ENCODE measurements at regions not wholly inside any gene's neighbourhood (a gene's known extent, or its start where the extent isn't known, plus 50 kb on each side); places are given as distances from the start of the nearest gene placed in this dataset.

DNA sequence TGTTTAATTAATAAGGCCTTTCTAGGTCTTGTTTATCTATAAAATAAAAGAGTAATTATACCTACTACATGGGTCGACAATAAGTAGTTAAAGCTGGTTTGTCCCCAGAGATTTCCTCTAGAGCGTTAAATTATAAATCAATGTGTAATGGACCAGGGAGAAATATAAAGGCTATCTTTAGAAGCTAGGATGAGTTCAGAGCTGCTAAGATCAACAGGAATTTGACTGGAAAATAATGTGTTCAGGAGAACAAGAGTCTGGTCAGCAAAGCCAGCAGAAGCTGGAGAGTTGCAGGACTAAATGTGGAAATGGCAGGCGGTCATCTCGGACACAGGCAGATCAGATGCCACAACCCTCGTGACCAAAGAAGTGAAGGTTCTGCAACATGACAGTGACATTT, 428.8 kb downstream of the EPM2A start:
- ChIA-PET POLR2A (no interaction called here), CTCF (no interaction called here)
- no peaks in the 10 kb centered on the region for H3K4me1 Mint-ChIP-seq

DNA sequence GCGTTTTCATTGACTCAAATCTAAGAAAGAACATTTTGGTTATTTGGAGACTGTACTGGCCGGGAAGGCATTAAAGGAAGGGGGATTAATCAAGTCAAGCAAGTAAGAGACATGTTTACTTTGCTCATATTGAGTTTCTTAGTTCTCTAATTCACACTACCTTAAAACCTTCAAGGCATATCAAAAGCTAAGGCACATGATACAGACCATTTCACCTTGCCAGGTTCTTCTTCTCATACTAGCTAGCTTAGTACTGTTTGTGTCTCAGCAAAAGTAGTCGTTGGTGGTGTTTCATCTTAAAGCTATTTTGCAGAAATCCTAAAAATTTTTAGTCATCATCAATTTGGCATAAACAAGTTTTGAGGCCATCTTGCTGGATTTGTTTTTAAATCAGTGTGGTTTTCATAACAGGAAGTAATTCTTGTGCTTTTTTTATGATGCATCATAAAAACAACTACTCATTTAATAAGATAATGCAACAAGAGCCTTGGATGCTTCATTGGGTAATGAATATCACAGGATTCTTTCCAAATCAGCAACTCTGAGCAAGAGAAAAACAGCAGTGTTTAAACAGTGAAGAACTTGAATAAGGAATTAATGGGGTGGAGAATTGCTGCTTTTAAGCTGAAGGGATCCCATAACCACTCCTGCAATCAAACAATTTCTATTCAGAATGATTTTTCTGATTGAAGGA, 425.3 kb downstream of the EPM2A start:
- ChIA-PET CTCF (no interaction called here), POLR2A (no interaction called here)
- DNase-seq: no peak
- H3K27ac Mint-ChIP-seq: no peak overlapping the region
- no peaks in the 10 kb centered on the region for H3K36me3 Mint-ChIP-seq (ENCODE audit: low read depth)
- no peaks in the 10 kb centered on the region for H3K4me1 Mint-ChIP-seq
- no peaks in the 10 kb centered on the region for H3K27me3 Mint-ChIP-seq
- no peak overlapping the region for H3K4me3 Mint-ChIP-seq
- H3K9me3 Mint-ChIP-seq: no peaks in the 10 kb centered on the region

More for the DNA sequence above, 428.8 kb downstream of the EPM2A start:
- no peak for DNase-seq
- Mint-ChIP-seq H3K9me3 (no peaks in the 10 kb centered on the region), H3K27me3 (no peaks in the 10 kb centered on the region), H3K27ac (no peak overlapping the region), H3K4me3 (no peak overlapping the region), H3K36me3 (ENCODE audit: low read depth) (no peaks in the 10 kb centered on the region)

DNA sequence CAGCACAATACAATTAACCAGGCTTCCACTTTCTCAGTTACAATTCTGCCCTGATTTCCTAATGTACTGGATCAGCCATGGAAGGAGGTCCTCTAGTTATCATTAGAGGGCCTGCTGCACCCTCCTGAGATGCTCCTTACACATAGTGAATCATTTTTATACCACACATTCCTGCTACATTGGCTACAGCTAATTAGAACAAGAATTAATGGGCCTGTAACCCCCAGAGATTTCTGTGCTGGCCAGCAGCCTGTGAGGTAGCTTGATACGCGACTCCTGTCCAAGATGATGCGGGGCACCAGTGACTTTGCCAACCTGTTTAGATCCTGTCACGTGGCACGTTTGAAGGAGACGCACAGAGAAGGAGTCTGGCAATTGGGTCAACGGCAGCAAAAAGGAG, 422.8 kb downstream of the EPM2A start:
- no peak for DNase-seq
- H3K9me3 Mint-ChIP-seq: no peaks in the 10 kb centered on the region
- no peak overlapping the region for H3K27ac Mint-ChIP-seq
- no peaks in the 10 kb centered on the region for H3K27me3 Mint-ChIP-seq
- POLR2A ChIA-PET: no interaction called here
- H3K36me3 Mint-ChIP-seq (ENCODE audit: low read depth): no peaks in the 10 kb centered on the region
- CTCF ChIA-PET: no interaction called here
- no peaks in the 10 kb centered on the region for H3K4me1 Mint-ChIP-seq
- no peak overlapping the region for H3K4me3 Mint-ChIP-seq

- no peak for DNase-seq
- Mint-ChIP-seq H3K4me1 (no peaks in the 10 kb centered on the region), H3K9me3 (no peaks in the 10 kb centered on the region), H3K4me3 (no peak overlapping the region), H3K36me3 (ENCODE audit: low read depth) (no peaks in the 10 kb centered on the region), H3K27me3 (no peaks in the 10 kb centered on the region), H3K27ac (no peak overlapping the region)
- POLR2A ChIA-PET: no interaction called here
- CTCF ChIA-PET: no interaction called here
Measured at GRCh38 chr6:145313041-145313855, 422.1 kb downstream of the EPM2A start.

GRCh38 chr6:145315982-145316600, 419.2 kb downstream of the EPM2A start:
- DNase-seq: no peak
- H3K36me3 Mint-ChIP-seq (ENCODE audit: low read depth): no peaks in the 10 kb centered on the region
- H3K27ac Mint-ChIP-seq: no peak overlapping the region
- ChIA-PET CTCF (no interaction called here), POLR2A (no interaction called here)
- no peaks in the 10 kb centered on the region for H3K4me1 Mint-ChIP-seq
- H3K4me3 Mint-ChIP-seq: no peak overlapping the region
- no peaks in the 10 kb centered on the region for H3K9me3 Mint-ChIP-seq
- H3K27me3 Mint-ChIP-seq: no peaks in the 10 kb centered on the region

DNA sequence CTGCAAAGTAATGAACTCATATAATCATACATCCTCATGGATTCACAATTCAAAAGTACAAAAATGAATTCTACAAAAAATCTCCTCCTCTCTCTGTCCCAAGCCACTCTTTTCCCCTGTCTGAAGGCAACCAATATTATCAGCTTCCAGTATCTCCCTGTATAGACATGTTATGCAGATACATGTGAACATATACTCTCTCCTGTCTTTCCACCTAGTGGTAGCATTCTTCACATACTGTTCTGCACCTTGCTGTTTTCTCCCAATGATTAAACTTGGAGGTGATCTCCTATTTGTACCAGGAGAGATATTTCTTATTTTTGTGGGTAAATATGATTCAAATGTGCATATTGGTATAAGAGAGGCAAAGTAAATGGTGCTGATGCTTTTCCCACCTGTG, 416.4 kb downstream of the EPM2A start:
- CTCF ChIA-PET: no interaction called here
- Mint-ChIP-seq H3K4me1 (no peaks in the 10 kb centered on the region), H3K9me3 (no peaks in the 10 kb centered on the region), H3K27ac (no peak overlapping the region), H3K4me3 (no peak overlapping the region), H3K36me3 (ENCODE audit: low read depth) (no peaks in the 10 kb centered on the region), H3K27me3 (no peaks in the 10 kb centered on the region)
- no peak for DNase-seq
- POLR2A ChIA-PET: no interaction called here

DNA sequence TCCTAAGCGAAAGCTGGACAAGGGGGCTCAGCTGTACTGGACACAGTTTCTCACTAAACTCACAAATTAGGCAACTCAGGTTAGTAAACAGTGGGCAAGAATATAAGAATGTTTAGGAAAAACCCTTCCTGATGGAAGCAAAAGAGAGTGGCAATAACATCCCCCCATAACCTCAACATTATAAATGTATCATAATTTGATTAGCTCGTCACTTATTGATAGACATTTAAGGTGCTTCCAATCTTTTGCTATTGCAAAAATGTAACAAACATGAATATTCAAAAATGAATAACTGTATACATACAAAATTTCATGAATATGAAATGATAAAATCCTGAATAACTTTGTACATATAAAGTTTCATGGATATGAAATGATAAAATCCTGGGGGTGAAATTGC, 415.7 kb downstream of the EPM2A start:
- Mint-ChIP-seq H3K27ac (no peak overlapping the region), H3K4me1 (no peaks in the 10 kb centered on the region), H3K27me3 (no peaks in the 10 kb centered on the region), H3K9me3 (no peaks in the 10 kb centered on the region), H3K4me3 (no peak overlapping the region), H3K36me3 (ENCODE audit: low read depth) (no peaks in the 10 kb centered on the region)
- ChIA-PET CTCF (no interaction called here), POLR2A (no interaction called here)
- DNase-seq: no peak

GRCh38 chr6:145323646-145324045, 411.7 kb downstream of the EPM2A start:
- POLR2A ChIA-PET: no interaction called here
- Mint-ChIP-seq H3K27ac (no peak overlapping the region), H3K4me1 (no peaks in the 10 kb centered on the region), H3K4me3 (no peak overlapping the region), H3K9me3 (no peaks in the 10 kb centered on the region), H3K36me3 (ENCODE audit: low read depth) (no peaks in the 10 kb centered on the region), H3K27me3 (no peaks in the 10 kb centered on the region)
- CTCF ChIA-PET: no interaction called here
- DNase-seq: no peak

DNA sequence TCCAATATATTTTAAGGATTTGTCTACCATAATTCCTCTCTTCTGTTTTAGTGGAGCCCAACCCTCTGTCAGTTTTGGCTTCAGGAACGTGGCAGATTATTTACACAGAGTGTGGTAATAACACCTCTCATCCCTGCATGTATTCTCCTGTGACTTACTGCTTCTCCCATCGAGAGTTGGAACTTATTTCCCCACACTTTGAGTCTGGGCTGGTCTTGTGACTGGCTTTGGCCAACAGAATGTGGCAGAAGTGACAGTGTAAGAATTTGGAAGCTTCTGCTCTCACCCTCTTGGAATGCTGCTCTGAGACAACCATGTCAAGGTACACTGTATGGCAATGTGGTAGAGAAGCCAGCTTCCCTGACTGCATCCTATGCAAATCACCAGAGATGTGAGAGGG, 407.7 kb downstream of the EPM2A start:
- H3K9me3 Mint-ChIP-seq: no peaks in the 10 kb centered on the region
- H3K4me3 Mint-ChIP-seq: no peak overlapping the region
- H3K27ac Mint-ChIP-seq: no peak overlapping the region
- H3K4me1 Mint-ChIP-seq: no peaks in the 10 kb centered on the region
- ChIA-PET CTCF (no interaction called here), POLR2A (no interaction called here)
- DNase-seq: no peak
- no peaks in the 10 kb centered on the region for H3K36me3 Mint-ChIP-seq (ENCODE audit: low read depth)
- no peaks in the 10 kb centered on the region for H3K27me3 Mint-ChIP-seq

GRCh38 chr6:145329257-145329656, 406.1 kb downstream of the EPM2A start:
- ChIA-PET CTCF (no interaction called here), POLR2A (no interaction called here)
- DNase-seq: no peak
- no peaks in the 10 kb centered on the region for H3K36me3 Mint-ChIP-seq (ENCODE audit: low read depth)
- H3K9me3 Mint-ChIP-seq: no peaks in the 10 kb centered on the region
- H3K27me3 Mint-ChIP-seq: no peaks in the 10 kb centered on the region
- H3K27ac Mint-ChIP-seq: no peak overlapping the region
- H3K4me3 Mint-ChIP-seq: no peak overlapping the region
- H3K4me1 Mint-ChIP-seq: no peaks in the 10 kb centered on the region

GRCh38 chr6:145331066-145331465, 404.3 kb downstream of the EPM2A start:
- no peaks in the 10 kb centered on the region for H3K4me1 Mint-ChIP-seq
- POLR2A ChIA-PET: no interaction called here
- no peaks in the 10 kb centered on the region for H3K36me3 Mint-ChIP-seq (ENCODE audit: low read depth)

GRCh38 chr6:145332011-145332410, 403.3 kb downstream of the EPM2A start:
- H3K27ac Mint-ChIP-seq: no peak overlapping the region
- H3K4me3 Mint-ChIP-seq: no peak overlapping the region
- ChIA-PET POLR2A (no interaction called here), CTCF (no interaction called here)
- H3K36me3 Mint-ChIP-seq (ENCODE audit: low read depth): no peaks in the 10 kb centered on the region
- H3K27me3 Mint-ChIP-seq: no peaks in the 10 kb centered on the region
- no peaks in the 10 kb centered on the region for H3K4me1 Mint-ChIP-seq
- no peaks in the 10 kb centered on the region for H3K9me3 Mint-ChIP-seq
- no peak for DNase-seq

More at GRCh38 chr6:145331066-145331465, 404.3 kb downstream of the EPM2A start:
- Mint-ChIP-seq H3K4me3 (no peak overlapping the region), H3K27ac (no peak overlapping the region), H3K27me3 (no peaks in the 10 kb centered on the region), H3K9me3 (no peaks in the 10 kb centered on the region)
- no peak for DNase-seq
- CTCF ChIA-PET: no interaction called here

DNA sequence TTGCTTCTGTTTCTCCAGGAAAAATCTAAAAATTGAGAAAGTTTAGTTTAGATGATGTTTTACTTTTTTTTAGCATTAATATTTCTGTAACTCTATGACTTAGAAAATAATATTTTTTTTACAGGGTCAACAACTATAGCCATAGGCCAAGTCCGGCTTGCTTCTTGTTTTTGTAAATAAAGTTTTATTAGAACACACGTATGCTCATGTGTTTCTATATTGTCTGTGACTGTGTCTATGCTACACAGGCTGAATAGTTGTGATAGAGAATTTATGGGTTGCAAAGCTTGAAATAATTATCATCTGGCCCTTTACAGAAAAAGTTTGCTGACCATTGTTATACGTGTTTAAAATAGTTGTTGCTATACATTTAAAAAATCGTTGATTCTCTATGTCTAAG, 399.2 kb downstream of the EPM2A start:
- ChIA-PET CTCF (no interaction called here), POLR2A (no interaction called here)
- H3K36me3 Mint-ChIP-seq (ENCODE audit: low read depth): no peaks in the 10 kb centered on the region
- no peak overlapping the region for H3K27ac Mint-ChIP-seq
- no peaks in the 10 kb centered on the region for H3K9me3 Mint-ChIP-seq
- no peak overlapping the region for H3K4me3 Mint-ChIP-seq
- no peaks in the 10 kb centered on the region for H3K27me3 Mint-ChIP-seq
- no peak for DNase-seq
- no peaks in the 10 kb centered on the region for H3K4me1 Mint-ChIP-seq

- ChIA-PET CTCF (no interaction called here), POLR2A (no interaction called here)
- Mint-ChIP-seq H3K4me1 (no peaks in the 10 kb centered on the region), H3K27me3 (no peaks in the 10 kb centered on the region), H3K36me3 (ENCODE audit: low read depth) (no peaks in the 10 kb centered on the region), H3K9me3 (no peaks in the 10 kb centered on the region), H3K4me3 (no peak overlapping the region), H3K27ac (no peak overlapping the region)
- DNase-seq: no peak
Measured at GRCh38 chr6:145339089-145339488, 396.2 kb downstream of the EPM2A start.

All from activated CD4-positive, alpha-beta memory T cell treated with anti-CD3 and anti-CD28 coated beads, Interleukin-2, amount 10 ng/mL, durations not matched to agents 7 days and 5 days (primary cell).